ENCODE measurements at regions not wholly inside any gene's neighbourhood (a gene's known extent, or its start where the extent isn't known, plus 50 kb on each side); places are given as distances from the start of the nearest gene placed in this dataset.

DNA sequence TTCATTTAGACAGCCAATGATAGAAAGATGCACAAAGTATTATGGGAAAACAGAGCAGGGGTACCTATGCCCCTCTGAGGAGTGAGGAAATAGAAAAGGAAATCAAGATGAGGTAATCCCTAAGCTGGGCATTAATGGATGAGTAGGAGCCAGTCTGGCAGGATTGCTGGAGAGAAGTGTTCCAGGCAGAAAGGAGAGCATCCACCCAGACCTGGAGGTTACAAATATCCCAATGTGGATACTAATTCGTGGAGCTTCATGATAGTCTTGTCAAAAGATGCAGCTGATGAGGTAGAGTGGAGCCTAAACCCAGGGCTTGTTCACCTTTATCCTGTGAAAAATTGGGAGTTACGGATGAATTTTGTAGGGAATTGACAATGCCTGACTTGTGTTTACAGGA, 328.0 kb downstream of the ZNF608 start:
- DNase-seq (ENCODE audit: extremely low spot score) = no peak
- TF ChIP-seq, protein P1, sequence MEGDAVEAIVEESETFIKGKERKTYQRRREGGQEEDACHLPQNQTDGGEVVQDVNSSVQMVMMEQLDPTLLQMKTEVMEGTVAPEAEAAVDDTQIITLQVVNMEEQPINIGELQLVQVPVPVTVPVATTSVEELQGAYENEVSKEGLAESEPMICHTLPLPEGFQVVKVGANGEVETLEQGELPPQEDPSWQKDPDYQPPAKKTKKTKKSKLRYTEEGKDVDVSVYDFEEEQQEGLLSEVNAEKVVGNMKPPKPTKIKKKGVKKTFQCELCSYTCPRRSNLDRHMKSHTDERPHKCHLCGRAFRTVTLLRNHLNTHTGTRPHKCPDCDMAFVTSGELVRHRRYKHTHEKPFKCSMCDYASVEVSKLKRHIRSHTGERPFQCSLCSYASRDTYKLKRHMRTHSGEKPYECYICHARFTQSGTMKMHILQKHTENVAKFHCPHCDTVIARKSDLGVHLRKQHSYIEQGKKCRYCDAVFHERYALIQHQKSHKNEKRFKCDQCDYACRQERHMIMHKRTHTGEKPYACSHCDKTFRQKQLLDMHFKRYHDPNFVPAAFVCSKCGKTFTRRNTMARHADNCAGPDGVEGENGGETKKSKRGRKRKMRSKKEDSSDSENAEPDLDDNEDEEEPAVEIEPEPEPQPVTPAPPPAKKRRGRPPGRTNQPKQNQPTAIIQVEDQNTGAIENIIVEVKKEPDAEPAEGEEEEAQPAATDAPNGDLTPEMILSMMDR (IDR thresholded peaks at IDR 0.05; ENCODE audit: control extremely low read depth, extremely low read depth, low read depth, missing control alignments) = no peak
- ChIA-PET POLR2A (no interaction called here), CTCF (interaction anchor here (1.2 kb wide), 1 partner anchor 8 kb away, joined by 3 read pairs; no protein-coding TSS in a partner anchor)

DNA sequence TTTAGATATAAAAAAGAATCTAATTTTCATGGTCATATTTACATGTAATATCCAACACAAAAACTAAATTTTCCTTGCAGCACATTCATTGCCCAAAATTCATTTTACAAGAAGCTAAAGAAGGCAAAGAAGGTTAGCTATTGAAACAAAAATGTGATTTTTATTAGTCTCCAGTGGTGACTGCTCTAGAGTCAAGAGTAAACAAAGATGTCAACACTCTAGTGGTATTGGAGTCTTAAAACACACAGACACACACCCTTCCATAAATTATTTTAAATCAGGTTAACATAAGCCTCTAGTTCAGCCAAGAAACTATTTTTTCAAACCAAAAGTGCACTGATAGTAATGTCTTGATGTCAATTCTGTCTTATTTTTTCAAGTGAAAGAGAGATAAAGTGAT, 329.2 kb downstream of the ZNF608 start:
- ChIA-PET POLR2A (no interaction called here), CTCF (no interaction called here)
- no peak for DNase-seq (ENCODE audit: extremely low spot score)
- TF ChIP-seq, protein P1 (IDR thresholded peaks at IDR 0.05; ENCODE audit: control extremely low read depth, extremely low read depth, low read depth, missing control alignments) = no peak

DNA sequence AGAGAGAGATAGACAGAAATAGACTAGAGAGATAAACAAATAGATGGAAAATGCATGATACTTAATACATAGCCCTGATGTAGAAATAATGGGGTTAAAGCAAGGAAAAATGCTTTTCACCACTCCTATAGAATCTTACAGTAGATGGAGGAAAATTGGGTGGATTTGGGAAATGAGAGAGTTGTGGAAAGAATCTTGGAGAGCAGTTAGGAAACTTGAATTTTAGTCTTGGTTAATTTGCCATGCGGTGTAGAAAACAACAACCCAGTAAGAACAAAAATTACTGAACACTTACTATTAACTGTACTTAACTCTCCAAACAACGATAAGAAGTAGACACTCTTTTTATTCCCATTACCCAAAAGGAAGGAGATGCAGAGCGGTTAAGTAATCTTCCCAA, 329.8 kb downstream of the ZNF608 start:
- ChIA-PET CTCF (no interaction called here), POLR2A (no interaction called here)
- TF ChIP-seq, protein P1 (IDR thresholded peaks at IDR 0.05; ENCODE audit: control extremely low read depth, extremely low read depth, low read depth, missing control alignments) = no peak
- DNase-seq (ENCODE audit: extremely low spot score) = no peak

DNA sequence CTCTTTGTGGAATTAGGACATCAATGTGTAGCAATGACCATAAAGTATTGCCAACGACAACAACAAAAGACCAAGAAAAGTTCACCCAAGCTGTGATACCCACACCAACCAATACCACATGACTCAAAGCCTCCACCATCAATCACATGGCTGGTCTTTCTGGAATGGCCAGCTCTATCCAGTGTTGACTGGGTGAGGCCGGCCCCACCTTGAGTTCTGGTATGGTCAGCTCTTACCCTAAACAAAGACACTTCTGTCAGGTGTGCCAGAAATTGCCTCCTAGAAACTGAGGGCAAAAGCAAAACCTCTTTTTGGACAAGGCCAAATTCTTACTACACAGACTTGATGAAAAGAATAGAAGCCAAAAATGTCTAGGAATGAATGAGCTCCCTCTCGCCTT, 331.5 kb downstream of the ZNF608 start:
- no peak for DNase-seq (ENCODE audit: extremely low spot score)
- ChIA-PET CTCF (interaction anchor here (2.3 kb wide), 1 partner anchor 11 kb away, joined by 7 read pairs; no protein-coding TSS in a partner anchor), POLR2A (no interaction called here)
- TF ChIP-seq, protein P1 (IDR thresholded peaks at IDR 0.05; ENCODE audit: control extremely low read depth, extremely low read depth, low read depth, missing control alignments) = no peak

DNA sequence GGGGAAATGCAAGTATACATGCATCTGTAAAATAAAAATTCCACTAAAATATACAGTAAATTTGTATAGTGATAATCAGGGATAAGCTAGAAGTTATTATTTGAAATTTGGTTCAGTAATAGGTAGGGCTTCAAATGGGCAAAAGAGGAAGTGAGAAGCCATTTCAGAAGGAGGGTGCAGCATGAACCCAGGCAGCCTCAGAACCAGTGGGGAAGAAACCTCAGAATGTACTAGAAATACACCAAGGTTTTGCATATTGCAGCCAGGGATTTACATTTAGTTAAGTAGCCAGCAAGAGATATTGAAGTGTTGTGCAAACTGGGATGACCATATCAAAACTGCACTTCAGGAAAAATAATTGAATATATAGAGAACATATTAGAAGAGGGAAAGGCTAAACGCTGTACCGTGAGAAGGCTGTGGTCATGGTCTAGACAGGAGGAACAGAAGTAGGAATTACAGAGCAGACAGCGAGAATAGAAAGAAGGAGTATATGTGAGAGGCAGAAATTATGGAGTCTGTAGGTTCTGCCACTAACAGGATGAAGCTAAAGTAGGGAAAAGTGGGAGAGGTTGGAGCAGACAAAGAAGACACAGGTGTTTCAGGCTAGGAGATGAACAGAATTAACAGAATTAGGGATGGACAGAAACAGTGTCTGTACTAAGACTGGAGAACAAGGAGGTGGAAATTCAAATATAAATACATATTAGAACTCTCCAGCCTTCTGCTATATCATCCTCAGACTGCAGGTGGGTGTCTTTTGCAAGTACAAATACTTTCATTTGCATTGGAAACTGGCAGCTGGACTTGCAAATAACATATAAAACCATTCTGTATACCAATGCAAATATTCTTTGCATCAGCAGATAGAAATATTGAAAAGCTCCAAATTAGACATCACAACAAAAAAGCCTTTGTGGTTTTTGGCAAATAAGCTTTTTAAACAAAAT, 335.6 kb downstream of the ZNF608 start:
- ChIA-PET POLR2A (no interaction called here), CTCF (interaction anchor here (0.7 to 1.5 kb wide), 3 partner anchors 8 to 14 kb away, joined by 3 to 5 read pairs (median 3); no protein-coding TSS in a partner anchor)
- DNase-seq (ENCODE audit: extremely low spot score) = no peak
- TF ChIP-seq, protein P1 (IDR thresholded peaks at IDR 0.05; ENCODE audit: control extremely low read depth, extremely low read depth, low read depth, missing control alignments) = no peak

DNA sequence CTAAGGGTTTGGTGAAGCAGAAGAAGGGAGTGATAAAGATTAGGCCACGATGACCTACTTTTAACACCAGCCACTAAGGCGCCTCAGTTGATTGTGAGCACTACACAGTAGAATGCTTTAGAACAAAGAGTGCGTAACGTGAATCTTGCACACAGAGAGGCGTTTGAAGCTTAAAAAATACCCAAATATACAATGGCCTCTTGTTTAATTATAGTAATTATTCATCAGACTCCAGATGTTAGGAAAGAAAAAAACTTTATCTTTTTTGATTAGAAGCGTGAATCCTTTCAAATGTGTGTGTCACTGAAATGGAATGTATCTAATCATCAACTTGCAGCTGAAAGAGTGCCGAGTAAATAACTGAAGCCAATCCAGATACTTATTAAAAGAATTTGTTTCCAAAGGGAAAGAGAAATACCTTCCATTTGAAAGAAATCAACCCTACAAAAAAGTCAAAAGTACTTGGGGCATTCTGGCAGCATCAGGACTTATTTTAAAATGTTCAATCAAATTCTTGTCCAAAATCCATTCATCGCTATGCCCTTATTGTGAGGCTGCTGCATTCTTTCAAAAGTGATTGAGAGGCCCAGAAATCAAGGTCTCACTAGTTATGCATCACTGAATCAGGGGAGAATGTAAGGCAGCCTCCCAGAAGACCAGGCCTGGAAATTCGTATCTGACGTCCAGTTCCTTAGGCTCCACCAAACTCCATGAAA, 337.5 kb downstream of the ZNF608 start:
- no peak for DNase-seq (ENCODE audit: extremely low spot score)
- CTCF ChIA-PET = no interaction called here
- TF ChIP-seq, protein P1 (IDR thresholded peaks at IDR 0.05; ENCODE audit: control extremely low read depth, extremely low read depth, low read depth, missing control alignments) = no peak
- POLR2A ChIA-PET = no interaction called here
